Panc1 (cell line): ENCODE measurements at regions not wholly inside any gene's neighbourhood (a gene's known extent, or its start where the extent isn't known, plus 50 kb on each side); places are given as distances from the start of the nearest gene placed in this dataset.

ENCODE experiments used
- ATAC-seq: fragments of 200-7000 bp; cut with Tn5 transposase; 2 replicates; pipeline ENCODE4 v1.9.1; 2020; ENCODE audit warnings: mild to moderate bottlenecking, moderate library complexity
- BruUV-seq: library from RNA; stranded (reverse); fragments of 400-500 nt; replicated peaks from 2 replicates; lab custom pipeline; 2021; lab: Mats Ljungman, UMichigan
- CTCF ChIA-PET: fragments of 300-600 bp; sonication (Branson Sonifier 250); formaldehyde crosslinking; loops from one replicate; lab custom pipeline; 2022; ENCODE audit warnings: antibody characterized with exemption; lab: Charles Lee
- POLR2A ChIA-PET: fragments of 300-600 bp; sonication (Branson Sonifier 250); formaldehyde crosslinking; loops from one replicate; lab custom pipeline; 2022; ENCODE audit warnings: antibody characterized with exemption; lab: Charles Lee
- DNase-seq: peaks from one replicate; pipeline ENCODE4 v3.0.0-alpha.2; 2010; ENCODE audit warnings: low read depth, low spot score
- H3K27ac ChIP-seq: 2 replicates; pipeline ENCODE4 v1.5.1; 2011; ENCODE audit warnings: mild to moderate bottlenecking, low read length, inconsistent platforms
- H3K27me3 ChIP-seq: fragments of 200-500 bp; sonication (Bioruptor generic); 2 replicates; pipeline ENCODE4 v1.6.0; 2014; ENCODE audit warnings: low read length, inconsistent platforms; ENCODE audit not compliant: control insufficient read depth, insufficient read depth
- H3K36me3 ChIP-seq: fragments of 200-500 bp; sonication (Bioruptor generic); 2 replicates; pipeline ENCODE4 v1.5.1; 2014; ENCODE audit warnings: inconsistent platforms, mild to moderate bottlenecking, low read length, moderate library complexity; ENCODE audit not compliant: control insufficient read depth, insufficient read depth
- H3K4me1 ChIP-seq: 2 replicates; pipeline ENCODE4 v1.5.1; 2011; ENCODE audit warnings: inconsistent platforms, mild to moderate bottlenecking, low read length, moderate library complexity; ENCODE audit not compliant: control insufficient read depth, insufficient read depth
- H3K4me3 ChIP-seq, 2 experiments: 2 replicates each; pipeline ENCODE4 v1.5.1; 2011 to 2012; ENCODE audit warnings: low read depth in 2 of 2, low read length in 2 of 2, mild to moderate bottlenecking in 2 of 2, inconsistent platforms in 1 of 2, moderate library complexity in 1 of 2
- H3K9me3 ChIP-seq: fragments of 200-500 bp; sonication (Bioruptor generic); 2 replicates; pipeline ENCODE4 v1.5.1; 2014; ENCODE audit warnings: low read depth, mild to moderate bottlenecking, inconsistent platforms, low read length, moderate library complexity; ENCODE audit not compliant: control insufficient read depth, insufficient read depth
- CTCF ChIP-seq: fragments of 450-650 bp; IDR thresholded peaks from 2 replicates; pipeline ENCODE4 v1.5.1; 2017; ENCODE audit warnings: mild to moderate bottlenecking
- POLR2AphosphoS5 ChIP-seq: IDR thresholded peaks from 2 replicates; pipeline ENCODE4 v1.6.1; 2012; ENCODE audit warnings: mild to moderate bottlenecking, low read depth, low read length, moderate library complexity
- REST ChIP-seq, 2 experiments: IDR thresholded peaks; 2 replicates each; pipeline ENCODE4 v1.6.1; 2011 to 2012; ENCODE audit warnings: low read depth in 2 of 2, control low read depth in 1 of 2, low read length in 1 of 2, mild to moderate bottlenecking in 1 of 2, moderate library complexity in 1 of 2; ENCODE audit not compliant: insufficient read depth in 1 of 2
- SIN3A ChIP-seq: IDR thresholded peaks from 2 replicates; pipeline ENCODE4 v1.6.1; 2012; ENCODE audit warnings: low read depth, mild to moderate bottlenecking, low read length, moderate library complexity, borderline replicate concordance; ENCODE audit not compliant: insufficient read depth
- TCF7L2 ChIP-seq: IDR thresholded peaks from 2 replicates; pipeline ENCODE4 v1.6.1; 2011; ENCODE audit warnings: mild to moderate bottlenecking, low read depth, low read length, inconsistent platforms
- in situ Hi-C: cut with HindIII; loops from 2 replicates; pipeline ENCODE4 v1.10.0; 2016; ENCODE audit warnings: low sequenced_read_pairs, low pct_unique_long_range_greater_than_20kb
- intact Hi-C: fragments of 100-400 bp; cut with micrococcal nuclease; formaldehyde crosslinking; loops from one replicate; pipeline ENCODE4 v1.10.0; 2022; ENCODE audit not compliant: unreplicated experiment

GRCh38 chr4:38610966-38611431 lies 53.0 kb upstream of the KLF3 start:
- intact Hi-C loops = no loop called here
- ChIA-PET CTCF (no interaction called here), POLR2A (no interaction called here)
- Histone ChIP-seq H3K4me3 (no peak overlapping the region), H3K9me3 (no peaks in the 10 kb centered on the region), H3K27me3 (no peaks in the 10 kb centered on the region), H3K4me1 (no peaks in the 10 kb centered on the region), H3K36me3 (no peaks in the 10 kb centered on the region), H3K27ac (no peak overlapping the region)
- TF ChIP-seq SIN3A (no peak), REST (IDR thresholded peaks at IDR 0.05; ENCODE audit: insufficient read depth in 1 of 2, low read depth in 2 of 2, low read length in 1 of 2) (no peak), POLR2AphosphoS5 (no peak)
- DNase-seq = no peak
- in situ Hi-C loops = no loop called here
- ATAC-seq = no peak
- BruUV-seq = no TSS peak

- no peak for TF ChIP-seq TCF7L2
- TF ChIP-seq SIN3A = no peak
- TF ChIP-seq POLR2AphosphoS5 = no peak
- no peak for TF ChIP-seq CTCF
- TF ChIP-seq REST (IDR thresholded peaks at IDR 0.05; ENCODE audit: insufficient read depth in 1 of 2, low read depth in 2 of 2, low read length in 1 of 2) = no peak
- BruUV-seq = no TSS peak
- H3K36me3 ChIP-seq = no peaks in the 10 kb centered on the region
- ChIA-PET CTCF (interaction anchor here (0.7 kb wide), 1 partner anchor 346 kb away, joined by 3 read pairs; no protein-coding TSS in a partner anchor), POLR2A (no interaction called here)
- in situ Hi-C loops (no loop called here), intact Hi-C loops (no loop called here)
- H3K4me1 ChIP-seq = no peaks in the 10 kb centered on the region
- no peaks in the 10 kb centered on the region for H3K9me3 ChIP-seq
- H3K27me3 ChIP-seq = no peaks in the 10 kb centered on the region
- H3K4me3 ChIP-seq = no peak overlapping the region
- no peak overlapping the region for H3K27ac ChIP-seq
- DNase-seq (no peak), ATAC-seq (no peak)
These were observed 52.3 kb upstream of the KLF3 start for GRCh38 chr4:38611676-38612075.
